AG04450 (cell line): ENCODE measurements at regions not wholly inside any gene's neighbourhood (a gene's known extent, or its start where the extent isn't known, plus 50 kb on each side); places are given as distances from the start of the nearest gene placed in this dataset.

ENCODE experiments used
- CTCF ChIA-PET: fragments of 300-600, 350-600 bp; formaldehyde crosslinking; extraction: SDS; loops from one replicate; lab custom pipeline; 2022; ENCODE audit warnings: antibody characterized with exemption, inconsistent platforms; lab: Charles Lee
- POLR2A ChIA-PET: fragments of 350-600 bp; formaldehyde crosslinking; extraction: SDS; loops from one replicate; lab custom pipeline; 2021; ENCODE audit warnings: antibody characterized with exemption, inconsistent platforms; lab: Yijun Ruan, JAX
- DNase-seq: peaks from one replicate; pipeline ENCODE4 v3.0.0-alpha.2; 2011; ENCODE audit warnings: low read depth, low spot score
- H3K27ac ChIP-seq: one replicate; pipeline ENCODE4 v1.5.1; 2012; ENCODE audit warnings: low read depth, low read length, control low read depth
- H3K27me3 ChIP-seq: one replicate; pipeline ENCODE4 v1.6.0; 2012; ENCODE audit warnings: low read length; ENCODE audit not compliant: control insufficient read depth, insufficient read depth
- H3K4me3 ChIP-seq: 2 replicates; pipeline ENCODE4 v1.5.1; 2011; ENCODE audit warnings: mild to moderate bottlenecking, low read depth, low read length, control low read depth
- H3K9me3 ChIP-seq: 2 replicates; pipeline ENCODE4 v1.5.1; 2012; ENCODE audit warnings: low read length; ENCODE audit not compliant: control insufficient read depth, insufficient read depth
- TF ChIP-seq, protein P1 (sequence below): IDR thresholded peaks from 2 replicates; pipeline ENCODE4 v1.5.1; 2011; ENCODE audit warnings: low read depth, low read length, control low read depth, inconsistent platforms

DNA sequence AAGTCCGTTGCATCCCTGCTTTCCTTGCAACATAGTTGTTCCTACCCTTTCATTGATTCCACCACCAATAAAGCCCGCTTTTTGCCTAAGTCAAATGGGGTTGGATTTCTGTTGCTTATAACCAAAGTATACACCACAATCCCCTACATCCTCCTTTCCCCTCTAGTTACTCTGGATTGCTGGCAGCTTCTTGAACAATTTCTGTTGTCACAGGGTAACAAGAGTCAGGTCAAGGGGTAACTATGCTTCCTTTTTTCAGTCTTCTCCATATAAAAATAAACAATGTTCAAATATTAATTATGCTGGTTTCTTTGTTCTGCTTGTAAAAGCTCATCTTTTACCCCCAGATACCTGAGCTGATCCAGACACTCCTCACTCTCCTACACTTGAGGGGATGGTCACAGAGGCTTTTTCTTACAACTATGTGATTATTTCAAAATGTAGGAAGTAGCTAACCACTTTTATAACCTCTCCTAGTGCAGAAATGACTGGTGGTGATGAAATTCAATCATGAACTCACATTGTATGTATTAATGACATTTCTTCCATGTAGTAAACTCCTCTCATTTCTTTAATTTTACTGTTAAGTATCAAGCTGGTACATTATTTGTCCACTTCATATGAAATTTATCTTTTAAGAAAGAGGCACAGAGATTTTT is 136.5 kb downstream of the SNX18 start:
- Histone ChIP-seq H3K9me3 (peaks cover 3% of the 10 kb centered on the region; the same call in 1 of the 2 replicates), H3K4me3 (no peak overlapping the region), H3K27ac (no peak overlapping the region), H3K27me3 (no peaks in the 10 kb centered on the region)
- TF ChIP-seq, protein P1, sequence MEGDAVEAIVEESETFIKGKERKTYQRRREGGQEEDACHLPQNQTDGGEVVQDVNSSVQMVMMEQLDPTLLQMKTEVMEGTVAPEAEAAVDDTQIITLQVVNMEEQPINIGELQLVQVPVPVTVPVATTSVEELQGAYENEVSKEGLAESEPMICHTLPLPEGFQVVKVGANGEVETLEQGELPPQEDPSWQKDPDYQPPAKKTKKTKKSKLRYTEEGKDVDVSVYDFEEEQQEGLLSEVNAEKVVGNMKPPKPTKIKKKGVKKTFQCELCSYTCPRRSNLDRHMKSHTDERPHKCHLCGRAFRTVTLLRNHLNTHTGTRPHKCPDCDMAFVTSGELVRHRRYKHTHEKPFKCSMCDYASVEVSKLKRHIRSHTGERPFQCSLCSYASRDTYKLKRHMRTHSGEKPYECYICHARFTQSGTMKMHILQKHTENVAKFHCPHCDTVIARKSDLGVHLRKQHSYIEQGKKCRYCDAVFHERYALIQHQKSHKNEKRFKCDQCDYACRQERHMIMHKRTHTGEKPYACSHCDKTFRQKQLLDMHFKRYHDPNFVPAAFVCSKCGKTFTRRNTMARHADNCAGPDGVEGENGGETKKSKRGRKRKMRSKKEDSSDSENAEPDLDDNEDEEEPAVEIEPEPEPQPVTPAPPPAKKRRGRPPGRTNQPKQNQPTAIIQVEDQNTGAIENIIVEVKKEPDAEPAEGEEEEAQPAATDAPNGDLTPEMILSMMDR: no peak
- ChIA-PET POLR2A (no interaction called here), CTCF (no interaction called here)
- DNase-seq: no peak

DNA sequence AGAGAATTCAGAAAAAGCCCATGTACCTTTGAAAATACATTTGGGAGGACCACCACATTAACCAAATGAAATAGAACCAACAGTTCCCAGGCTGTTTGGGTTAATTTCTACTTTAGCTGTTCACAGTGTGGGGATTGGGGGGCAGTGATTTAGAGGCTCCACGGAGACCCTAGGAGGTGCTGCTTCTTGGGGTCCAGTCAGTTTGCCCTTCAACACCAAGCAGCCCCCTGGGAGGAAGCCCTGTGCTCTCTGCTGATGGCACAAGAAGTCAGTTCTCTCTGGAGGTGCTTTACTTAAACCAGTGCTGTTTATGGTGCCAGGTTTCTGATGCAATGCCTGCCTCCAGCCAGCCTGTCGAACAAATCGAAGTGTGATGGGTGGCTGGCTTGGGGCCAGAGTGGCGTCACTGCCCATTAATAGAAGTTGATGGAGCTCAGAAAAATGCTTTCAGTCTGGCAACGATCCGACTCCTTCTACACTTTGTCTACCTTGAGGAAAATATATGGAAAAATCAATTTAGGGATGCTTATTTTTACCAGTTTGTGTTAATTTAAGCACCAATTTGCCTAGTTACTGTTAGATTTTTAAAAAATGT is 134.0 kb downstream of the SNX18 start:
- TF ChIP-seq, protein P1: no peak
- ChIA-PET POLR2A (no interaction called here), CTCF (no interaction called here)
- peaks cover 10% of the 10 kb centered on the region for H3K9me3 ChIP-seq
- H3K4me3 ChIP-seq: no peak overlapping the region
- no peak overlapping the region for H3K27ac ChIP-seq
- H3K27me3 ChIP-seq: no peaks in the 10 kb centered on the region
- DNase-seq: no peak

DNA sequence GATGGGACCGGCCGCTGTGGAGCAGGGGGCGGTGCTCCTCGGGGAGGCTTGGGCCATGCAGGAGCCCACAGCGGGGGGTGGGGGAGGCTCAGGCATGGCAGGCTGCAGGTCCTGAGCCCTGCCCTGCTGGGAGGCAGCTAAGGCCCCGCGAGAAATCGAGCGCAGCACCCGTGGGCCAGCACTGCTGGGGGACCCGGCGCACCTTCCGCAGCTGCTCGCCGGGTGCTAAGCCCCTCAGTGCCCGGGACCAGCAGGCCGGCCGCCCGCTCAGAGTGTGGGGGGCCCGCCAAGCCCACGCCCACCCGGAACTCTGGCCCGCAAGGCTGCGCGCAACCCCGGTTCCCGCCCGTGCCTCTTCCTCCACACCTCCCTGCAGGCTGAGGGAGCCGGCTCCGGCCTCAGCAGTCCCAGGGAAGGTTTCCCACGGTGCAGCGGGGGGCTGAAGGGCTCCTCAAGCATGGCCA is 131.5 kb downstream of the SNX18 start:
- POLR2A ChIA-PET: no interaction called here
- no peaks in the 10 kb centered on the region for H3K27me3 ChIP-seq
- TF ChIP-seq, protein P1: no peak
- CTCF ChIA-PET: interaction anchor here (0.6 kb wide), 1 partner anchor 177 kb away, joined by 5 read pairs; no protein-coding TSS in a partner anchor
- H3K9me3 ChIP-seq: peaks cover 10% of the 10 kb centered on the region
- H3K4me3 ChIP-seq: no peak overlapping the region
- no peak overlapping the region for H3K27ac ChIP-seq
- no peak for DNase-seq

DNA sequence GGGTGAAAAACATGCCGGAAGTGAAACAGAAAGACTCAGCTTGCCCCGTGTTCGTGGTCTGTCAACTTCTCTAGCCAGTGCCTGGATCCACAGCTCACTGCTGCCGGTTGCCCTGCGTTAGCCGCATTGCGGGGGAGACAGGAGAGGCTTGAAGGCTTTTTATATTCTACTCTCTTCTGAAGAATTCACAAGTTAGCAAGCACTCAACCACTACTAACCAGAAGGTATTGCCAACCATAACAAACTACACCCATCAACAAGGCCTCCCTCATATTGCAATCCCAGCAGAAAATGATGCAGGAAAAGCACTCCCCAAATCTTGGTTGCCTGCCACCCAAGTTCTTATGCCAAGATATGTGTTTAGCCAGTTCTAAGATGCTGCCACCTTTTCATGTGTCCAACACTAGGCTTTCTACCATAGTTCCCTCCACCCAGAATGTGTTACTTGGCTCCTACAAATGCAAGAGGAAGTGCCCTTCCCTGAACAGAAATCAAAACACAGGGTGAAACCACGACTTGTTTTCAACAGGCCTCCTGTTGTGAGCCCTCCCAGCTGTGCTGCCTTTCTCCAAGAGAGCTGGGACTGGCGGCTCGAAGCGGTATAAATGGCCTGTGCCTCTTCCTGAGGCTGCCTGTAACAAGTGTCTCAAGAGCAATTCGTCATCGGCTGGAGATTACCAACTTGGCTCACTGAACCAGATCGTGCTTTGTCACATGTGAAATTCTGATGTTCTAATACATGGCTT is 129.0 kb downstream of the SNX18 start:
- ChIA-PET POLR2A (no interaction called here), CTCF (no interaction called here)
- Histone ChIP-seq H3K27ac (peak overlapping the region; percentile 80), H3K9me3 (peaks cover 10% of the 10 kb centered on the region), H3K27me3 (no peaks in the 10 kb centered on the region), H3K4me3 (0 out of 2 replicates have a peak overlapping the region, but pooled peaks have one; percentile 5)
- TF ChIP-seq, protein P1: no peak
- peak; percentile 59 for DNase-seq
